Loucy (cell line): ENCODE measurements at regions not wholly inside any gene's neighbourhood (a gene's known extent, or its start where the extent isn't known, plus 50 kb on each side); places are given as distances from the start of the nearest gene placed in this dataset.

Source experiments
- H2AFZ ChIP-seq: fragments of 200-600 bp; sonication (generic); 2 replicates; pipeline ENCODE4 v1.6.0; 2016; ENCODE audit warnings: antibody characterized with exemption, mild to moderate bottlenecking, low read length, moderate library complexity
- H3F3A ChIP-seq: fragments of 200-600 bp; 2 replicates; pipeline ENCODE4 v1.6.0; 2016; ENCODE audit warnings: antibody characterized with exemption, low read depth, mild to moderate bottlenecking
- H3K27me3 ChIP-seq: fragments of 200-600 bp; sonication (generic); 2 replicates; pipeline ENCODE4 v1.6.1; 2014; ENCODE audit warnings: low read length, mild to moderate bottlenecking; ENCODE audit not compliant: insufficient read depth, poor library complexity, severe bottlenecking
- H3K36me3 ChIP-seq: fragments of 200-600 bp; sonication (generic); 2 replicates; pipeline ENCODE4 v1.6.1; 2016; ENCODE audit warnings: low read length; ENCODE audit not compliant: insufficient read depth
- H3K4me1 ChIP-seq: fragments of 200-600 bp; sonication (generic); 2 replicates; pipeline ENCODE4 v1.5.1; 2014; ENCODE audit warnings: low read length, mild to moderate bottlenecking; ENCODE audit not compliant: insufficient read depth, poor library complexity, severe bottlenecking
- H3K4me2 ChIP-seq: fragments of 200-600 bp; sonication (generic); 2 replicates; pipeline ENCODE4 v1.6.0; 2014; ENCODE audit warnings: antibody characterized with exemption, low read length, low read depth, mild to moderate bottlenecking; ENCODE audit not compliant: poor library complexity, severe bottlenecking
- H3K4me3 ChIP-seq: fragments of 200-600 bp; sonication (generic); 2 replicates; pipeline ENCODE4 v1.5.1; 2014; ENCODE audit warnings: low read length, mild to moderate bottlenecking, mixed read lengths; ENCODE audit not compliant: poor library complexity, severe bottlenecking
- H3K79me2 ChIP-seq: fragments of 200-600 bp; sonication (generic); 2 replicates; pipeline ENCODE4 v1.6.1; 2014; ENCODE audit warnings: low read length; ENCODE audit not compliant: insufficient read depth
- H3K9ac ChIP-seq: fragments of 200-600 bp; sonication (generic); 2 replicates; pipeline ENCODE4 v1.6.0; 2014; ENCODE audit warnings: mild to moderate bottlenecking, low read depth, low read length, moderate library complexity; ENCODE audit not compliant: poor library complexity, severe bottlenecking
- H3K9me2 ChIP-seq: fragments of 200-600 bp; sonication (generic); replicated peaks from 2 replicates; pipeline ENCODE4 v1.6.1; 2016; ENCODE audit warnings: low read depth, low read length, mixed read lengths
- H3K9me3 ChIP-seq: fragments of 200-600 bp; sonication (generic); 2 replicates; pipeline ENCODE4 v1.6.1; 2014; ENCODE audit warnings: mild to moderate bottlenecking, antibody characterized with exemption, low read length, low read depth; ENCODE audit not compliant: insufficient read depth
- H4K20me1 ChIP-seq: fragments of 200-600 bp; sonication (generic); 2 replicates; pipeline ENCODE4 v1.6.0; 2014; ENCODE audit warnings: antibody characterized with exemption, low read length, mild to moderate bottlenecking; ENCODE audit not compliant: insufficient read depth, poor library complexity, severe bottlenecking
- CTCF ChIP-seq: fragments of 200-600 bp; sonication (generic); conservative IDR thresholded peaks from 2 replicates; pipeline ENCODE4 v1.5.1; 2014; ENCODE audit warnings: mild to moderate bottlenecking, antibody characterized with exemption, low read length
- EZH2phosphoT487 ChIP-seq: fragments of 200-600 bp; IDR thresholded peaks from 2 replicates; pipeline ENCODE4 v1.6.1; 2018; ENCODE audit warnings: antibody characterized with exemption, mild to moderate bottlenecking, moderate library complexity, borderline replicate concordance

- Histone ChIP-seq H4K20me1 (no peaks in the 10 kb centered on the region), H3K4me3 (no peak overlapping the region), H3K4me2 (no peak overlapping the region), H2AFZ (no peak overlapping the region), H3K36me3 (no peaks in the 10 kb centered on the region), H3K27me3 (no peaks in the 10 kb centered on the region), H3K9me2 (no peaks in the 10 kb centered on the region), H3K79me2 (no peaks in the 10 kb centered on the region), H3K4me1 (peaks cover 8% of the 10 kb centered on the region), H3F3A (no peaks in the 10 kb centered on the region), H3K9ac (no peak overlapping the region), H3K9me3 (peaks cover 3% of the 10 kb centered on the region; the same call in 1 of the 2 replicates)
- TF ChIP-seq CTCF, result no peak
- TF ChIP-seq EZH2phosphoT487, result no peak
These were observed 138.8 kb downstream of the EVA1A start for GRCh38 chr2:75421986-75422385.

DNA sequence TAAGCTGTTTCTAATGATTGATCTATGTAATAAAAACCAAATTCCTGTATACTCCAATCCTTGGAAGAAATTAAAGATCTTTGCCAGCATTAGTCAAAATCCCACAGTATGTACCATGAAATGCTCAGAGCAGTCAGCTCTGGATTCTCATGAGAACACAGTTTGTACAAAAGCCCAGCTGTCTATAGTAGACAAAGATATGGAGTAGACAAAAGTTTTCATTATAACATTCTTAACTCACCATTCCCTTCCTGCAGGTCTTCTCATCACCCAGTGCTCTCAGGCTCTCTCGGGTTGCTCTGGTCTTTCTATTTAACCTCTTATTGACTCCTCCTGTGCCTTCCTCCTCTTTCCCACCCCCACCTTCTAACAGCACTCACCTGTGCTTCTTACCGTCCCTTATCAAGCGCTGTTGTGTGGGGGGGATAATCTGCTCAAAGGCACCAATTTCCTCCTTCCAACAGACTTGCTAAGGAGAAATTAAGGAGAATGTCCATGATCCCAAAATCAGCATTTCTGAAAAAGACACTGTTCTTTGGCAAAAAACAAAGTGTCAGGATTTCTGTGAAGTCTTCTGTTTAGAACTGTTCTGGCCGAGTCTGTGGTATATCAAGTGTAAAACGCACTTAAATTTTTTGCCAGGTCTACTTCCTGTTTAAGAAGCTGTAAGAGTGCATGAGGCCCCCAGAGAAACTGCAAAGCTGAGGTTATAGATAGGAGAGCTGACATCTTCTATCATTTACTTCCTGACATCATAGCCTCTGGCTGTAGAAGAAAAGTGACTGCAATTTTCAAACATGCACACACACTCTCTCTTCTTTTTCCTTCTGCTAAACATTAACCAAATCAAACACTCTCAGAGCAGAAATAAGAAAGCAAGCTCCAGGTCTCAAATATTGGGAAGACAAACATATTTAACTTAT, 144.1 kb downstream of the EVA1A start:
- peak overlapping the region; percentile 74 for H3K9ac ChIP-seq
- no peaks in the 10 kb centered on the region for H3F3A ChIP-seq
- H3K4me1 ChIP-seq, result peaks cover 40% of the 10 kb centered on the region
- H2AFZ ChIP-seq, result peak overlapping the region; percentile 95
- H3K36me3 ChIP-seq, result no peaks in the 10 kb centered on the region
- H3K4me2 ChIP-seq, result peak overlapping the region; percentile 96
- peak overlapping the region; percentile 78 for H3K4me3 ChIP-seq
- TF ChIP-seq EZH2phosphoT487 (no peak), CTCF (no peak)
- H3K9me2 ChIP-seq, result no peaks in the 10 kb centered on the region
- H3K79me2 ChIP-seq, result peaks cover 10% of the 10 kb centered on the region; the same call in 1 of the 2 replicates
- H4K20me1 ChIP-seq, result no peaks in the 10 kb centered on the region
- H3K27me3 ChIP-seq, result no peaks in the 10 kb centered on the region
- H3K9me3 ChIP-seq, result no peaks in the 10 kb centered on the region

- H3K27me3 ChIP-seq, result no peaks in the 10 kb centered on the region
- TF ChIP-seq CTCF (no peak), EZH2phosphoT487 (no peak)
- peaks cover 1% of the 10 kb centered on the region; the same call in 1 of the 2 replicates for H3K9me3 ChIP-seq
- H3K4me1 ChIP-seq, result peaks cover 48% of the 10 kb centered on the region
- H3K79me2 ChIP-seq, result peaks cover 10% of the 10 kb centered on the region; the same call in 1 of the 2 replicates
- no peaks in the 10 kb centered on the region for H3F3A ChIP-seq
- no peaks in the 10 kb centered on the region for H3K36me3 ChIP-seq
- no peak overlapping the region for H2AFZ ChIP-seq
- peak overlapping the region; percentile 74 for H3K9ac ChIP-seq
- peak overlapping the region; percentile 96 for H3K4me2 ChIP-seq
- H3K9me2 ChIP-seq, result no peaks in the 10 kb centered on the region
- H4K20me1 ChIP-seq, result no peaks in the 10 kb centered on the region
- H3K4me3 ChIP-seq, result peak overlapping the region; percentile 78
These were observed 145.0 kb downstream of the EVA1A start for GRCh38 chr2:75415731-75416130.
